Caco-2 (cell line): ENCODE measurements at regions not wholly inside any gene's neighbourhood (a gene's known extent, or its start where the extent isn't known, plus 50 kb on each side); places are given as distances from the start of the nearest gene placed in this dataset.

Experiments used
- BruUV-seq: library from RNA; stranded (reverse); fragments of 400-500 nt; replicated peaks from 2 replicates; lab custom pipeline; 2021; lab: Mats Ljungman, UMichigan
- CTCF ChIA-PET: fragments of 300-600 bp; sonication (Branson Sonifier 250); formaldehyde crosslinking; loops from one replicate; lab custom pipeline; 2022; ENCODE audit warnings: antibody characterized with exemption; lab: Charles Lee
- POLR2A ChIA-PET: fragments of 300-600 bp; sonication (Branson Sonifier 250); formaldehyde crosslinking; loops from one replicate; lab custom pipeline; 2022; ENCODE audit warnings: antibody characterized with exemption; lab: Charles Lee
- DNase-seq, 2 experiments: peaks; one replicate each; pipeline versions ENCODE4 v3.0.0 to v3.0.0-alpha.2; 2020 to 2022
- H3K27me3 ChIP-seq: replicated peaks from 2 replicates; pipeline ENCODE4 v1.6.0; 2011; ENCODE audit warnings: low read length; ENCODE audit not compliant: control insufficient read depth, insufficient read depth
- H3K36me3 ChIP-seq: 2 replicates; pipeline ENCODE4 v1.5.1; 2011; ENCODE audit warnings: low read length; ENCODE audit not compliant: control insufficient read depth, insufficient read depth
- H3K4me1 ChIP-seq: fragments of 250-450 bp; sonication (Bioruptor Pico); 2 replicates; pipeline ENCODE4 v1.5.1; 2020; ENCODE audit warnings: mild to moderate bottlenecking
- H3K4me3 ChIP-seq: 2 replicates; pipeline ENCODE4 v1.5.1; 2011; ENCODE audit warnings: low read depth, mild to moderate bottlenecking, control low read depth, low read length
- H3K9me3 ChIP-seq: fragments of 250-450 bp; sonication (Bioruptor Pico); 2 replicates; pipeline ENCODE4 v1.5.1; 2020; ENCODE audit warnings: mild to moderate bottlenecking, moderate library complexity
- H3K27ac Mint-ChIP-seq: one replicate; pipeline ENCODE4 v1.8.0; 2022; ENCODE audit warnings: mixed read lengths; ENCODE audit not compliant: unreplicated experiment
- H3K27me3 Mint-ChIP-seq: one replicate; pipeline ENCODE4 v1.8.0; 2022; ENCODE audit warnings: mixed read lengths; ENCODE audit not compliant: insufficient read depth, unreplicated experiment
- H3K36me3 Mint-ChIP-seq: one replicate; pipeline ENCODE4 v1.8.0; 2022; ENCODE audit warnings: mild to moderate bottlenecking, mixed read lengths; ENCODE audit not compliant: insufficient read depth, unreplicated experiment
- H3K4me1 Mint-ChIP-seq: one replicate; pipeline ENCODE4 v1.8.0; 2022; ENCODE audit warnings: low read depth, mixed read lengths; ENCODE audit not compliant: unreplicated experiment
- H3K4me3 Mint-ChIP-seq: one replicate; pipeline ENCODE4 v1.8.0; 2022; ENCODE audit warnings: mild to moderate bottlenecking, moderate library complexity, mixed read lengths; ENCODE audit not compliant: unreplicated experiment
- H3K9me3 Mint-ChIP-seq: one replicate; pipeline ENCODE4 v1.8.0; 2022; ENCODE audit warnings: mixed read lengths; ENCODE audit not compliant: unreplicated experiment
- intact Hi-C: fragments of 100-400 bp; cut with micrococcal nuclease; formaldehyde crosslinking; loops from one replicate; pipeline ENCODE4 v1.10.0; 2022; ENCODE audit not compliant: unreplicated experiment
- TF ChIP-seq, protein P1 (sequence below), 2 experiments: fragments of 200-600 bp in 1 of 2; IDR thresholded peaks; 1 replicate in 1 of 2; 2 replicates in 1 of 2; pipeline versions ENCODE4 v1.5.1 to v1.8.0; 2011 to 2022; ENCODE audit warnings: antibody characterized with exemption in 1 of 2, control low read depth in 1 of 2, inconsistent platforms in 1 of 2, low read depth in 1 of 2, low read length in 1 of 2, mild to moderate bottlenecking in 1 of 2, moderate library complexity in 1 of 2; ENCODE audit not compliant: insufficient read depth in 1 of 2, severe bottlenecking in 1 of 2, unreplicated experiment in 1 of 2

GRCh38 chr10:78306358-78306757 is 272.7 kb downstream of the RPS24 start:
- Histone ChIP-seq H3K9me3 (no peaks in the 10 kb centered on the region), H3K4me3 (no peak overlapping the region), H3K36me3 (no peaks in the 10 kb centered on the region), H3K27me3 (no peaks in the 10 kb centered on the region), H3K4me1 (peaks cover 17% of the 10 kb centered on the region)
- Mint-ChIP-seq H3K27ac (no peak overlapping the region), H3K4me3 (no peak overlapping the region), H3K36me3 (peaks cover 6% of the 10 kb centered on the region), H3K4me1 (peaks cover 6% of the 10 kb centered on the region), H3K9me3 (no peaks in the 10 kb centered on the region), H3K27me3 (peaks cover 20% of the 10 kb centered on the region)
- BruUV-seq, result no TSS peak
- CTCF ChIA-PET, result no interaction called here
- POLR2A ChIA-PET, result interaction anchor here (1.0 kb wide), 1 partner anchor 299 kb away, joined by 3 read pairs; no protein-coding TSS in a partner anchor
- intact Hi-C loops, result loop anchor here (10.0 kb wide), 1 partner anchor 348 kb away; no protein-coding TSS in a partner anchor
- TF ChIP-seq, protein P1, sequence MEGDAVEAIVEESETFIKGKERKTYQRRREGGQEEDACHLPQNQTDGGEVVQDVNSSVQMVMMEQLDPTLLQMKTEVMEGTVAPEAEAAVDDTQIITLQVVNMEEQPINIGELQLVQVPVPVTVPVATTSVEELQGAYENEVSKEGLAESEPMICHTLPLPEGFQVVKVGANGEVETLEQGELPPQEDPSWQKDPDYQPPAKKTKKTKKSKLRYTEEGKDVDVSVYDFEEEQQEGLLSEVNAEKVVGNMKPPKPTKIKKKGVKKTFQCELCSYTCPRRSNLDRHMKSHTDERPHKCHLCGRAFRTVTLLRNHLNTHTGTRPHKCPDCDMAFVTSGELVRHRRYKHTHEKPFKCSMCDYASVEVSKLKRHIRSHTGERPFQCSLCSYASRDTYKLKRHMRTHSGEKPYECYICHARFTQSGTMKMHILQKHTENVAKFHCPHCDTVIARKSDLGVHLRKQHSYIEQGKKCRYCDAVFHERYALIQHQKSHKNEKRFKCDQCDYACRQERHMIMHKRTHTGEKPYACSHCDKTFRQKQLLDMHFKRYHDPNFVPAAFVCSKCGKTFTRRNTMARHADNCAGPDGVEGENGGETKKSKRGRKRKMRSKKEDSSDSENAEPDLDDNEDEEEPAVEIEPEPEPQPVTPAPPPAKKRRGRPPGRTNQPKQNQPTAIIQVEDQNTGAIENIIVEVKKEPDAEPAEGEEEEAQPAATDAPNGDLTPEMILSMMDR (IDR thresholded peaks at IDR 0.05; ENCODE audit: insufficient read depth in 1 of 2, low read depth in 1 of 2, low read length in 1 of 2, severe bottlenecking in 1 of 2, unreplicated experiment in 1 of 2), result no peak
- DNase-seq, result no peak

- Mint-ChIP-seq H3K4me3 (no peak overlapping the region), H3K36me3 (peaks cover 6% of the 10 kb centered on the region), H3K9me3 (no peaks in the 10 kb centered on the region), H3K27me3 (peaks cover 20% of the 10 kb centered on the region), H3K4me1 (peaks cover 6% of the 10 kb centered on the region), H3K27ac (no peak overlapping the region)
- ChIA-PET CTCF (no interaction called here), POLR2A (no interaction called here)
- no peaks in the 10 kb centered on the region for H3K36me3 ChIP-seq
- TF ChIP-seq, protein P1 (IDR thresholded peaks at IDR 0.05; ENCODE audit: insufficient read depth in 1 of 2, low read depth in 1 of 2, low read length in 1 of 2, severe bottlenecking in 1 of 2, unreplicated experiment in 1 of 2), result no peak
- H3K4me3 ChIP-seq, result no peak overlapping the region
- BruUV-seq, result no TSS peak
- no peak for DNase-seq
- no peaks in the 10 kb centered on the region for H3K9me3 ChIP-seq
- intact Hi-C loops, result loop anchor here (10.0 kb wide), 1 partner anchor 347 kb away; no protein-coding TSS in a partner anchor
- H3K27me3 ChIP-seq, result no peaks in the 10 kb centered on the region
- H3K4me1 ChIP-seq, result peaks cover 5% of the 10 kb centered on the region
These were observed 273.9 kb downstream of the RPS24 start for GRCh38 chr10:78307576-78307975.

GRCh38 chr10:78309536-78310237 is 276.0 kb downstream of the RPS24 start:
- no peak overlapping the region for H3K4me3 Mint-ChIP-seq
- Histone ChIP-seq H3K4me1 (no peaks in the 10 kb centered on the region), H3K9me3 (no peaks in the 10 kb centered on the region), H3K36me3 (no peaks in the 10 kb centered on the region), H3K27me3 (no peaks in the 10 kb centered on the region), H3K4me3 (no peak overlapping the region)
- CTCF ChIA-PET, result no interaction called here
- no peak overlapping the region for H3K27ac Mint-ChIP-seq
- BruUV-seq, result no TSS peak
- intact Hi-C loops, result loop anchor here (10.0 kb wide), 1 partner anchor 345 kb away; no protein-coding TSS in a partner anchor
- TF ChIP-seq, protein P1 (IDR thresholded peaks at IDR 0.05; ENCODE audit: insufficient read depth in 1 of 2, low read depth in 1 of 2, low read length in 1 of 2, severe bottlenecking in 1 of 2, unreplicated experiment in 1 of 2), result no peak
- peaks cover 20% of the 10 kb centered on the region for H3K27me3 Mint-ChIP-seq
- no peaks in the 10 kb centered on the region for H3K9me3 Mint-ChIP-seq
- H3K36me3 Mint-ChIP-seq, result no peaks in the 10 kb centered on the region
- peaks cover 6% of the 10 kb centered on the region for H3K4me1 Mint-ChIP-seq
- POLR2A ChIA-PET, result no interaction called here
- DNase-seq, result no peak
